IgD-negative memory B cell (primary cell): ENCODE measurements at regions not wholly inside any gene's neighbourhood (a gene's known extent, or its start where the extent isn't known, plus 50 kb on each side); places are given as distances from the start of the nearest gene placed in this dataset.

Source experiments
- H3K27ac Mint-ChIP-seq, 3 donors: one replicate each; pipeline ENCODE4 v1.8.0; 2020 to 2022; ENCODE audit warnings: mild to moderate bottlenecking in 3 of 3, mixed read lengths in 3 of 3, moderate library complexity in 1 of 3
- H3K27me3 Mint-ChIP-seq: one replicate; pipeline ENCODE4 v1.8.0; 2021; ENCODE audit warnings: mixed read lengths
- H3K36me3 Mint-ChIP-seq: one replicate; pipeline ENCODE4 v1.8.0; 2020; ENCODE audit warnings: mild to moderate bottlenecking, mixed read lengths
- H3K4me1 Mint-ChIP-seq, 3 donors: one replicate each; pipeline ENCODE4 v1.8.0; 2020 to 2022; ENCODE audit warnings: mixed read lengths in 3 of 3, mild to moderate bottlenecking in 1 of 3
- H3K4me3 Mint-ChIP-seq, 4 donors: one replicate each; pipeline ENCODE4 v1.8.0; 2020 to 2022; ENCODE audit warnings: mild to moderate bottlenecking in 4 of 4, mixed read lengths in 4 of 4, moderate library complexity in 3 of 4
- H3K9me3 Mint-ChIP-seq, 3 donors: one replicate each; pipeline ENCODE4 v1.8.0; 2020 to 2021; ENCODE audit warnings: mixed read lengths in 3 of 3, mild to moderate bottlenecking in 1 of 3

DNA sequence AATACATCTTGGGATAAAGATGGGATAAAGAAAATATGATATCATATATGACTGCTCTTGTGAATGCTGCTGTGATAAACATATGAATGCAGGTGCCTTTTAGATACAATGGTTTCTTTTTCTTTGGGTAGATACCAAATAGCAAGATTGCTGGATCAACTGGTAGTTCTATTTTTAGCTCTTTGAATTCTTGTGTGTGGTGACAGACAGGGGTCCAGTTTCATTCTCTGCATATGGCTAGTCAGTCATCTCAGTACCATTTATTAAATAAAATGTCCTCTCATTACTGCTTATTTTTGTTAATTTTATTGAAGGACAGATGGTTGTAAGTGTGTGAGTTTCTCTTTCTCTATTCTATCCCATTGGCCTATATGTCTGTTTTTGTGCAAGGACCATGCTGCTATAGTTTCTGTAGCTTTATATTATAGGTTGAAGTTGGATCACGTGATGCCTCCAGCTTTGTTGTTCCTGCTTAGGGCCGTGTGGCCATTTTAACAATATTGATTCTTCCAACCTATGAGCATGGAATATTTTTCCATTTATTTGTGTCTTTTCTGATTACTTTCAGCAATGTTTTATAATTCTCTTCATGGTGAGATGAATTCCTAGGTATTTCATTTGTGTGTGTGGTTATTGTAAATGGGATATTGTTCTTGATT lies 1089.8 kb upstream of the CADM2 start:
- H3K27ac Mint-ChIP-seq: no peak overlapping the region
- peaks cover 0 to 6% (median 2%) of the 10 kb centered on the region in 3 donors for H3K9me3 Mint-ChIP-seq
- no peaks in the 10 kb centered on the region for H3K4me1 Mint-ChIP-seq
- H3K4me3 Mint-ChIP-seq: no peak overlapping the region
- no peaks in the 10 kb centered on the region for H3K27me3 Mint-ChIP-seq
- no peaks in the 10 kb centered on the region for H3K36me3 Mint-ChIP-seq

DNA sequence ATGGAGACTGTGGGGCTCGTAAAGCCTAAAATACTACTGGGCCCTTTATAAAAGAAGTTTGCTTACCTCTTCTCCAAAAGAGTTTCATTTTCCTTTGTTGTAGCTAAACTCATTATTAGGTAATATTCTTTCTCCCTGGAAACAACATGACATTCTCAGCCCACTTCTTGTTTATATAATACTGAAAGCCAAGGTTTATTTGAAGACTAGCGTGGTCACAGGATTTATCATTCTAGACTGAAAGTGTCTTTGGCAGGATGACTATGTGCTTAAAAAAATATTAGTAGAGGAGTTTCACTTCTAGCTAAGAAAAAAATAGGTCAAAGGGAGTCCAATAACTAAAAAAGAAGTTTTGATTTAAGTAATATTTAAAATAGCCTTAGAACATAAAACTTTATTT lies 1085.2 kb upstream of the CADM2 start:
- Mint-ChIP-seq H3K4me3 (no peak overlapping the region), H3K27ac (no peak overlapping the region), H3K4me1 (no peaks in the 10 kb centered on the region), H3K9me3 (peaks cover 0 to 6% (median 6%) of the 10 kb centered on the region in 3 donors), H3K27me3 (no peaks in the 10 kb centered on the region), H3K36me3 (no peaks in the 10 kb centered on the region)

DNA sequence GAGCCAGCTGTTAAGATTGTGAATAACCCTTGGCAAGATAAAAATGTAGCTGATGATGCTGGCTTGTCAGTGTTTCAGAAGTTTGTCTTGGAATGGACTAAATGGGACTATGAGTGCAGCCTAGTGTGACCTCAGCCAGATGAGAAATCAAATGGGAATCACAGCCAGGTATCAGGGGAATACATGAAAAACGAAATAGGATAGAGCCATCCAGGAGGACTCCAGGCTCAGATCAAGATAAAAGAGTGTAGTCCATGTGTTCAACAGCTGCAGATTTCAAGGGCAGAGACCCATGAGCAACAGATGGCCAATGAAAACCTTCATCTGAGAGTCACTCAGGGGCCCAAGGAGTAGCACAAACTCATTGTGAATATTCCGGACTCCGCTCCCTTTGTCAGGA lies 1080.9 kb upstream of the CADM2 start:
- H3K4me3 Mint-ChIP-seq: peak overlapping the region in 1 of 4 donors; percentile 6
- H3K4me1 Mint-ChIP-seq: no peaks in the 10 kb centered on the region
- H3K27me3 Mint-ChIP-seq: no peaks in the 10 kb centered on the region
- no peak overlapping the region for H3K27ac Mint-ChIP-seq
- H3K36me3 Mint-ChIP-seq: no peaks in the 10 kb centered on the region
- peaks cover 0 to 6% (median 4%) of the 10 kb centered on the region in 3 donors for H3K9me3 Mint-ChIP-seq

DNA sequence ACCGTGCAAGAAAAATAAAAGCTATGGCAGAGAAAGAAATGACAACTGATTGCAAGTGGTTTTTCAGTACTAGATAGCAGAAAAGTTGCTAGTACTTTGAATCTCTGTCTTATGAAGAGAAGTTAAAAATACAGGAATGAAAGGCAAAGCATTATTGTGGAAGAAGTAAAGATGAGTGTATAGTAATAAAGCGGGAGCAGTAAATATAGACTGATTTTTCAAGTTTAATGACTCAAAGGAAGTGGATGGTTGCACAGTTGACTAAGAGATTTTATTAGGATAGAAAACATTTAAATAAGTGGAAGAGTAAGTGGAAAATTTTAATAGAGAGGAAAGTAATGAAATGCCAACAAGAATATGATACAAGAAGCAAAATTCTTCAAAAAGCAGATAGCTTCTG lies 1076.1 kb upstream of the CADM2 start:
- Mint-ChIP-seq H3K4me3 (no peak overlapping the region), H3K9me3 (peaks cover 0 to 5% (median 0%) of the 10 kb centered on the region in 3 donors), H3K36me3 (no peaks in the 10 kb centered on the region), H3K4me1 (no peaks in the 10 kb centered on the region), H3K27me3 (no peaks in the 10 kb centered on the region), H3K27ac (no peak overlapping the region)

DNA sequence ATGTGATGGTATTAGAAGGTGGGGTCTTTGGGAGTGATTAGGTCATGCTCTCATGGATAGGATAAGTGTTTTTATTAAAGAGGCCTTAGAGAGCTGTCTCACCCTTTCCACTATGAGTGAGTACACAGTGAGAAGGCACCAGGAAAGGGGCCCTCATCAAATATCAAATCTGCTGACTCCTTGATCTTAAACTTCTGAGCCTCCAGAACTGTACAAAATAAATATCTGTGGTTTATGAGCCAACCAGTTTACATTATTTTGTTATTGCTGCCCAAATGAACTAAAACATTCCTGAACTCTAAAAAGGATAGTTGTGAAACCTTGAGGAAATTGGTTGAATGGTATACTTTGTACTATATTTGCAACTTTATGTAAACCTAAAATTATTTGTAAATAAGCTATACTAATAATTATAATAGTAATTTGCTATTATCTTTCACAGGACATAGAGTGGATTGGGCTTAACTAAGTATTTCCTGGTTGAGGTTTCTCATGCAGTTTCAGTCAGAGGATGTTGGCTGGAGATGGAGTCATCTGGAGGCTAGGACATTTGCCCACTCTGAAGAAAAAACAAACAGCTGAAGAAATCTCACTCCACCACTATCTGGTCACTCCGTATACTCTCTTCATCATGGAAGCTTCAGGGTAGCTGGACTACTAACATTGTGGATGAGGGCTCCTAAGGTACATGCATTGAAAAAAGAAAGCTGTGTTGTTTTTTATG lies 1068.6 kb upstream of the CADM2 start:
- Mint-ChIP-seq H3K4me3 (no peak overlapping the region), H3K27ac (no peak overlapping the region), H3K36me3 (no peaks in the 10 kb centered on the region), H3K4me1 (no peaks in the 10 kb centered on the region), H3K9me3 (no peaks in the 10 kb centered on the region), H3K27me3 (no peaks in the 10 kb centered on the region)

DNA sequence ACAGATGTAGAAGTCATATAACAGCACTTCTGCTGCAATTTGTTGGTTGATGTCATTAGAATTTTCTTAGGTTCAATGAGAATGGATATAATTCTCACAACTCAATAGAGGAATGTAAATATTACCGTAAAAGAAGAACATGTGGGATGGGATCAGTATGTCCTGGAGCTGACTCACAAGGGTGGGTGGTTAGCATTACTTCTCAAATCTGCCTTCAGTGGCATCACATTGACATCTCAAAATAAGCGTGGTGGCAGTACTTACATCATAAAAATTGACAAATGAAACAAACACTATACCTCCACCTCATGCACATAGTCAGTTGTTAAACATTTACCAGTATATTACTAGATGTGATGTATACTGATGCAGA lies 1068.0 kb upstream of the CADM2 start:
- Mint-ChIP-seq H3K4me1 (no peaks in the 10 kb centered on the region), H3K4me3 (no peak overlapping the region), H3K9me3 (no peaks in the 10 kb centered on the region), H3K27me3 (no peaks in the 10 kb centered on the region), H3K27ac (no peak overlapping the region), H3K36me3 (no peaks in the 10 kb centered on the region)

DNA sequence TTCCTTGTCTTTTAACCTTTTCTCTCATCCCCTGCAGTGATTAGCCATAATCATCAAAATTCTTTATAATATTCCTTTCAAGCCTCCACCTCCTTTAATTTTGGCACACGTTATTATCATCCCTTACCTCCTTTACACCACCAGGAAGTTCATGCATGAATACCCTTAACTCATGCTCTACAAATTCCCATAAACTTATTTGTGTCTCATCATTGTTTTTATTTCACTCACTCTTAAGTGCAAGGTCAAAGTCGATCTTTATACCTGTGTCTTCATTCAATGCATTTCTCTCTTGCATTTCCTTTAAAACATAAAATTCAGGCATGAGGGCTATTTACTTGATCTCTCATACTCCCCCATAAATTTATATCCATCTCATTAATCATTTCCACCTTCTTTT lies 1064.6 kb upstream of the CADM2 start:
- no peaks in the 10 kb centered on the region for H3K4me1 Mint-ChIP-seq
- no peaks in the 10 kb centered on the region for H3K27me3 Mint-ChIP-seq
- H3K27ac Mint-ChIP-seq: no peak overlapping the region
- no peak overlapping the region for H3K4me3 Mint-ChIP-seq
- peaks cover 0 to 3% (median 0%) of the 10 kb centered on the region in 3 donors for H3K9me3 Mint-ChIP-seq
- H3K36me3 Mint-ChIP-seq: no peaks in the 10 kb centered on the region

DNA sequence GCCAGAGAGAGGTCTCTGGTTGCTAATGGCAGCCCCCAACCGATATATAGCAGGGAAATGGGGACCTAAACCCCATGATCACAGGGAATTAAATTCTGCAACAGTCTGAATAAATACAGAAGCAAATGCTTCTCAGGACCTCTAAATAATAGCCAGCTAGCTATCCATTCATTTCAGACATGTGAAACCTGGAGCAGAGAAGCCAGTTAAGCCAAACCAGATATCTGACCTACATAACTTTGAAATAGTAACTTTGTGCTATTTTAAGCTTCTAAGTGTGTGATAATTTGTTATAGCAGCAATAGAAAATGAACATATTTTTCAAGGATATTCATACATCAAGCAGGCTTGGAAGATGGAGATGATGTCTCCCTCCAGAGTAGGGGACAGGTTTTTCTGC lies 1062.9 kb upstream of the CADM2 start:
- Mint-ChIP-seq H3K4me3 (no peak overlapping the region), H3K27ac (no peak overlapping the region), H3K36me3 (no peaks in the 10 kb centered on the region), H3K9me3 (peaks cover 0 to 7% (median 0%) of the 10 kb centered on the region in 3 donors), H3K4me1 (no peaks in the 10 kb centered on the region), H3K27me3 (no peaks in the 10 kb centered on the region)

DNA sequence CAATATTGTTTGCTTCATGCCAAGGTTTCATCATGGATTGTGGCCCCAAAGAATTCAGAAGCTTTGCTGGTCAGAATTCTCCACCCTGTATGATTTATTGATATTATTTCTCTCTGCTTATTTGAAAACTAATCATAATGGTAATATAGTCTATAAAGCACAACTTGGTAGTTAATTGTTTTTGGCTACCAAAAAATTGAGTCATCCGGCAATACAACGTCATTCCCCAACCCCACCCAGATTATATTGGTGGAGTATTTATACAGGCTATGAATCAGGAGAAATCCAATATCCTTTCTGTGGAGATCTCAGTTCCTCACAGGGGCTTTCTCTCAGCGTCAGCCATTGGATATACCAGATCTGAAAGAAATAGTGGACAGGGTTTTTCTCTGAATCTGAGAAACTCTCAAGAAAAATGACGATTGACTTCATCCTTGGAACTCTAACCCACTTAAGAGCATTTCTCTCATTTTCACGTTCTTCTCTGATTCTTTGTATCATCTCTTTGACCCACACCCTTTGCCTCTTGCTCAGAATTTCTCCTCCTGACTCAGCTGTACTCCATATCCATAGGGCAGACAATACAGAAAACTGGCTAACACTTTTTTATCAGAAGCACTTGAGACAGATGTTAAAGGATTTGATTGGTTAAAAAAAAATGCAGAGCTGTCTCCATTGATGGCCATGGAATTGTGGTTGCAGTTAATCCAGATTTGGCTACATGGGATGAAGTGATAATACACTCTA lies 1055.8 kb upstream of the CADM2 start:
- H3K9me3 Mint-ChIP-seq: peaks cover 0 to 15% (median 3%) of the 10 kb centered on the region in 3 donors
- H3K36me3 Mint-ChIP-seq: no peaks in the 10 kb centered on the region
- H3K4me1 Mint-ChIP-seq: no peaks in the 10 kb centered on the region
- H3K27me3 Mint-ChIP-seq: no peaks in the 10 kb centered on the region
- H3K4me3 Mint-ChIP-seq: no peak overlapping the region
- H3K27ac Mint-ChIP-seq: no peak overlapping the region

DNA sequence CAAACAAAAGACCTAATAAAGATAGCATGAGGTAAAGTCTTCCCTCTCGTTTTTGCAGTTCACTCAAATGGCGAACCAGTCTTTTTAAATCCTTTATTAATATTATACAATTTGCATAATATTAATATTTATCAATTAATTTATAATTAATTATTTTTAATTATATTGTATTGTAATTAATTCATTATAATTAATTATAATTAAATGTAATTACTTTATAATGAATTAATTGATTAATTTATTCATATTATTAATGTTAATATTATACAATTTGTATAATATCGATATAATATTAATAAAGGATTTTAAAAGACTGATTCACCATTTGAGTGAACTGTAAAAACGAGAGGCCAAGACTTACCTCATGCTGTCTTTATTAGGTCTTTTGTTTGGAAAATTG lies 1045.4 kb upstream of the CADM2 start:
- Mint-ChIP-seq H3K27me3 (no peaks in the 10 kb centered on the region), H3K27ac (no peak overlapping the region), H3K4me3 (no peak overlapping the region), H3K9me3 (peaks cover 0 to 4% (median 0%) of the 10 kb centered on the region in 3 donors), H3K4me1 (no peaks in the 10 kb centered on the region), H3K36me3 (no peaks in the 10 kb centered on the region)

DNA sequence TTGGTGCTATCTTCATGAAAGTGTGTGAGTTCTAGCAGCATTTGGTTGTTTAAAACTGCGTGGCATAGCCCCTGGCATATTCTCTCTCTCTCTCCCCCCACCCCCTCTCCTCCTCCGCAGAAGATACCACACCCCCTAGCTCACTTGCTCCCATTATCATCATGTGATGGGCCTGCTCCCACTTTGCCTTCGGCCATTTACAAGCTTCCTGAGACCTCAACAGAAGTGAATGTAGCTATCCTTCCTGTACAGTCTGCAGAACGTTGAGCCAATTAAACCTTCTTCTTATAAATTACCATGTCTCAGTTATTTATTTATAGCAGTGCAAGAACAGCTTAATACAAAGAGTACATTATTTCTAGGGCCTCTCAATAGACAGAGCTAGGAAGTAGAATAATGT lies 1032.5 kb upstream of the CADM2 start:
- Mint-ChIP-seq H3K4me3 (no peak overlapping the region), H3K27ac (no peak overlapping the region), H3K9me3 (peaks cover 2 to 14% (median 7%) of the 10 kb centered on the region in 3 donors), H3K36me3 (no peaks in the 10 kb centered on the region), H3K27me3 (no peaks in the 10 kb centered on the region), H3K4me1 (no peaks in the 10 kb centered on the region)

DNA sequence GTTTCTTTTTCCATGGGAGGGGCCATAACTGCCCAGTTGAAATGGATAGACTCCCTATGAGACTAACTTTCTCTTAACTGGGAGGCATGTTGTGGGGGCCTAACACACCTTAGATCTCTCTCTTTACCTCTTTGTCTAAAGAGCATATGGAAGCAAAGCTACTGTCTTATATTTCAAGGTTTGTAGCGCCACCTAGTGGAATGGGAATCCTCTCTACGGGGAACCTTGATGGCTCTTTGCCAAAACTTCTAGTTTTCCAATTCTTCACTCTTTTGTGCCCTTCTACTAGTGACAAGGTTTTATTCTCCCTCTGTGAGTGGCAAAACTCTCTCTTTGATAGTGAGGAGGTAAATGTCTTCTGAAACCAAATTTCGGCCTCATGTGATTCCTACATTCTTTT lies 1030.4 kb upstream of the CADM2 start:
- Mint-ChIP-seq H3K4me1 (no peaks in the 10 kb centered on the region), H3K4me3 (no peak overlapping the region), H3K9me3 (peaks cover 2 to 18% (median 7%) of the 10 kb centered on the region in 3 donors), H3K27ac (no peak overlapping the region), H3K36me3 (no peaks in the 10 kb centered on the region), H3K27me3 (no peaks in the 10 kb centered on the region)

DNA sequence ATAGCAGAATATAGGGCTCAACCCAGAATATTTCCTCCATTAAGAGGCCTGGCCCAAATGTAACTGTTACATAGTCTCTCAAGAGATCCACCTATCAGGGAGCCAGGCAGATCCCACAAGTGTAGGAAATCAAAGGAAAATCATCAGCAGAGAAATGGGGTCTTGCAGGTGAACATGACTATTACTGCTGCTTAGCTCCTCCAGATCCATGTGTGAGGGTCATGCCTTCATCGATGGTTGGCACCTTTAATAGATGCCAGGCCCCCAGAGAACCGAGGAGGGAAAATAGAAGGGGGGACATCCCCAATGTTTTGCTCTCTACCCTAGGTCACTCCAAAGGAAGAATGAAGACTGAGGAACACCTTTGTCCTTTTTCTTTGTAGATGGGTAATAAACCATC lies 1029.9 kb upstream of the CADM2 start:
- H3K27me3 Mint-ChIP-seq: no peaks in the 10 kb centered on the region
- no peak overlapping the region for H3K4me3 Mint-ChIP-seq
- H3K36me3 Mint-ChIP-seq: no peaks in the 10 kb centered on the region
- no peak overlapping the region for H3K27ac Mint-ChIP-seq
- H3K9me3 Mint-ChIP-seq: peaks cover 2 to 18% (median 7%) of the 10 kb centered on the region in 3 donors
- no peaks in the 10 kb centered on the region for H3K4me1 Mint-ChIP-seq

DNA sequence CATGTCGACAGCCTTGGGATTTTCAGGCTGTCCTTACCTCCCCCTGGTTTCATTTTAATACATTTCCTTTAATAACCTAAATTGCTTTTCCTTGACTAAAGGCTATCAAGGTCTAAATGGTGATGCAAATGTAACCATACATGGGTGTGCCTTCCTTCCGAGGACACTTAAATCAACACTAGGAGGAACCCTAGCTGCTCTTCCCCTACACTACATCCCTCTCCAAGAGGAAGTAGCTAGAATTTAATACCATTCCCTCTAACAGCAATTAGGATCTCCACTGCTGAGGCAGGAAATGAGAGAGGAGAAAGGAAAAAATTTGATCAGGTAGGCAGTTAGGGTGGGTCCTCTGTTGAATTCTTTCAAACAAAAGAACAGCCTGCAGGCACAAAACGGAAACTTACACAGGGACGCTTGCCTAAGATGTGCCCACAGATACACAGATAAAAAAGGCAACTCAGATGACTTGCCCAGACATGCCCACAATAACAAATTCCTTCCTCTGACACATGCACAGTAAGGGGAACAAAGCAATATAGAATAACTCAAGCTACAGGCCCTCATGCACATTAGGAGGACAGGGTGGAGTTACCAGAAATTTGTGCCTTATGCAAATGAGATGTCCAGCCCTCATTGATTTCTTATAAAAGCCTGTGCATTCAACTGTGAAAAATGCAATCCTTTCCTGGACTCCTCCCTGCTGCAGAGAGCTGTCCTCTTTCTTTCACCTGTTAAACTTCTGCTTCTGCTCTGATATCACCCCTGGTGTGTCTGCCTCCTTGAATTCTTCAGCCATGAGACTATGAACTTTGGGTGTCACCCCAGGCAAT lies 1024.4 kb upstream of the CADM2 start:
- H3K36me3 Mint-ChIP-seq: no peaks in the 10 kb centered on the region
- no peaks in the 10 kb centered on the region for H3K4me1 Mint-ChIP-seq
- peak overlapping the region in 1 of 3 donors; percentile 53 for H3K27ac Mint-ChIP-seq
- H3K4me3 Mint-ChIP-seq: no peak overlapping the region
- H3K9me3 Mint-ChIP-seq: peaks cover 4 to 18% (median 11%) of the 10 kb centered on the region in 3 donors
- H3K27me3 Mint-ChIP-seq: no peaks in the 10 kb centered on the region

DNA sequence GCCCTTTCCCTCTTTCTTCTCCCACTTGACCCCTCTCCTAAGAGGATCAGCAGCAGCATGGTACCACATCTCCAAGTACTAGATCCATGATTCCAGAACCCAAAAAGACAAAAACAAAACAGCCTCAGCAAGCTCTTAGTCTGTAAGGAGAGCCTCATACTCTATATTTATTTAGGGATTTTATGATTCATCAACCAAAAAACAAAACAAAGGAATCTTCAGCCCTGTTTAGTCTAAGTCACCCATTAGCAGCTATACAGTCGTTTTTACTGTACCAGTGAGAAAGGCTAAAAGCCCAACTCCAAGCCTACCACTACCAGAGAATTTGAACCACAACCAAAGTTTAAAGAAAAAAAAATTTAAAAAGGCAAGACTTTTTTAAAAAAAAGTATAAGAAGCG lies 1020.3 kb upstream of the CADM2 start:
- H3K4me3 Mint-ChIP-seq: no peak overlapping the region
- peaks cover 0 to 11% (median 3%) of the 10 kb centered on the region in 3 donors for H3K9me3 Mint-ChIP-seq
- no peaks in the 10 kb centered on the region for H3K27me3 Mint-ChIP-seq
- H3K36me3 Mint-ChIP-seq: no peaks in the 10 kb centered on the region
- H3K4me1 Mint-ChIP-seq: no peaks in the 10 kb centered on the region
- no peak overlapping the region for H3K27ac Mint-ChIP-seq
